Cerebellar cortex (tissue), 1 donor: ENCODE measurements at regions not wholly inside any gene's neighbourhood (a gene's known extent, or its start where the extent isn't known, plus 50 kb on each side); places are given as distances from the start of the nearest gene placed in this dataset.

ENCODE experiments used
- DNase-seq: peaks from one replicate; pipeline ENCODE4 v3.0.0-alpha.2; 2015; ENCODE audit warnings: low spot score

DNA sequence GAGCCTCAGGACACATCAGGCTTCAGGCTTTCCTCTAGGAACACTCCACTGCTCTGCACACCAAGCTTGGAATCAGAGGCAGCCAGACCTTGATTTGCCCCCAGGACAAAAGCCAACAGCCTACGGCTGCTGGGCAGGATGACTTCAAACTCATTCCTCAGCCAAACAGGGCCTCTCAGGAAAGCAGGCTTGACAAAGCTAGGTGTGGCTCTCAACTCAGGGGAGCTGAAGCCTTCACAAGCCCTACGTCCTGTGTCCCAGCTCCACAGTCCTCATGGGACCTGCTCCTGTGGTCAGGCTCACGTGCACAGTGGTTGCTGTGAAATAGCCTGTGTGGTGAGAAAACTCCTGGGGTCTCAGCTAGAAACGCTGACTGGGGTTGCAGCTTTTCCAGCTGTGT, 398.9 kb upstream of the ZNF507 start:
- DNase-seq: no peak

DNA sequence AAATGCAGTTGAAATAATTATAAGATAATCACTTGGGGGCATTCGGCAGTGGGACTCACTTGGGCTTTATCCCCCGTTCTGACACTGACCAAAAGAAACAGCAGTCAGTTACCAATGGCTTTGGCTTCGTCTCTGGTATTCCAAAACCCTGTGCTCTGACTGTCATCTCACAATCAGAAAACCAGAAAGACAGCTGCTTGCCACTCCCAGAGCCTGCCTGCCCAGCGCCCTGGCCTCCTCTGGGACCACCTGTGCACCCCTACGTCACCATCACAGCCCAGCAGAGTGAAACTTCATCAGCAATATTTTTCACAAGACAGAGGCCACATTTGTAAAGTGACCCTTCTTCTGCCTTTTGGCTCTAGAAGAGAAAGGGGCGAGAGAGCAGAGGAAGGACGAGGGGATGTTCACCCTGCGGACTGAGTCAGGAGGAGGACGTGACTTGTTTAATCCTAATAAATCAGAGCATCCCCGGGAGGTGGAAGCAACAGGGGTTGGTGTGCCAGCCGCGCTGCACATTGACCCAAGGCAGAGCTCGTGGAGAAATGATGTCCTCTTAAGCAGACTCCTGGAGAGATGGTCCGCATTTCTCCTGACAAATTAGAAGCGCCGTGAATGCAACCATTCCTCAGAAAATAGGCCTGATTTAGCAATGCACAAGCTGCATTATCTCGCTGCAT, 397.8 kb upstream of the ZNF507 start:
- DNase-seq: no peak

DNA sequence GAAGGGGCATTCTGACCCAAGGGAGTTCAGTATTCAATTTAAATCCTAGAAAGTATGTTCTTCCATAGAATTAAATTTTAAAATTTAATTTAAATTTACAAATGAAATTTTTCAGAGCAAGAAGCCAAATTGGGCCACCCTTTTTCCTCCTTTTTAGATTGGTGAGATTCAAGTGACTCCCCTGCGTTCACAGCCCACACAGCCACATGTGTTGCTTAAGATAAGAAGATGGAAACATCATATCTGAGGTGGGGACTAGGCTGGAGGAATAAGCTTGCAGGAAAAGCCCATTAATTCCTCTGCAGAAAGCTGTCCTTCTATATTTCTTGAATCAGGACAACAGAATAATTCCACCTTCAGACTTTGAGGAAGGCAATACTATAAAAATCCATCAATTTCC, 392.7 kb upstream of the ZNF507 start:
- no peak for DNase-seq

GRCh38 chr19:31955061-31955460, 390.3 kb upstream of the ZNF507 start:
- DNase-seq: no peak

DNA sequence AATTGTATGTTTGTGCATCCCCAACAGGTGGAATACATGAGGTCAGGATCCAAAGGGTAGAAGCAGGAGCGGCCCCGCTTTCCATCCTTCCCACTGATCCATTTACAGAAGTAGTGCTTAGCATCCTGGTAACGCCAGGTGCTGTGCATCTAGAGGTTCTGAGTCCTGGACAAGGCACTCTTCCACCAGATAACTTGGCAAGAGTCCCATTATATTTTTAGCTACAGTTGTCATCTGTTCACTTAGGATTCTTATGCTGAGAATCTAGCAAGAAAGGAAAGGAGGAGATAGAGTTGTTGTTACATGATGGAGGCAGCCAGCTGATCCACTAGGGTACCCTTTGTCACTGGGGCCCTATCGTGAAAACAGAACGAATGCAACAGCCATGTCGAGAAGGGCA, 389.5 kb upstream of the ZNF507 start:
- peak; percentile 0 for DNase-seq

DNA sequence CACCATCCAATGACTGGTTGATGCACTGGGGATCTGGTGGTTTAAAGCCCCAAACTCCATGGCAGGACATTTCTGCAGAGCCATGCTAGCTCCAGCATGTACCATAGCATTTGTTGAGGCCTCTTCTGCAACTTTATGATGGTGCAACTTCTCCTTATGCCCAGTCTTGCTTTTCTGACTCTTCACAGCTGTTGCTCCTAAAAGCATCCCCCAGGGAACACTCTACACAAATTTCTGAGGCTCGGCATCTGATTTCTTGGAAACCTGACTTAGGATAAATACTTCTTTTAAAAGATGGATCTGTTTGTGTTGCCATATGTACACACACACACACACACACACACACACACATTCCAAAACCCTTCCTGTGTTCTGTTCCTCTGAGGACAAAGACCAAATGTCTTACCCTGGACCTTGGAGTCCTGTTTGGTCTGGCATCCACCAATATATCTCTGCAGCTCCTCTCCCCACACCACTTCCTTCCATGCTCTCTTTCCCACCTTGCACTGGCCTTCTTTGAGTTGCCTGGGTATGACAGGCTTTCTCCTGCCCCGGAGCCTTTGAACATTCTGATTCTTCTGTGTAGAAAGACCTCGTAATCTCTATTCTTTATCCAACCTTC, 388.5 kb upstream of the ZNF507 start:
- no peak for DNase-seq

DNA sequence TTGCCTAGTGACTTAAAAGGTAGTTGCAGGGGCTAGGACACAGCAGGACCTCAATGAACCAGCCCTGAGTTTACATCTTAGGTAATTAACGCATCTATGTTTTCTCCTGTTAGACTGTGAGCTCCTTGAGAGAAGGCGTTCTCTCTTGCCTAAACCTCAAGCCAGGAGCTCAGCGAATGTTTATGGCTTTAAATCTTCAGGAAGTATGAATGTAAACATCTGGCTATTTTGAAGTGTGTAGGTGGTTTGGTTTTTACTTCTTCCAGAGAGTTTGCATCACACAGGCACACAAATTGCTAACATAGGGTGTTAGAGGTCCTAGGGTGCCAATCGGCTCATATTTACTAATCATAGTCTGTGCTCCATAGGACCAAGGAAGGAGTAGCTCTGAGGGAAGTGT, 387.7 kb upstream of the ZNF507 start:
- no peak for DNase-seq

- no peak for DNase-seq
These were observed 385.8 kb upstream of the ZNF507 start for GRCh38 chr19:31959527-31960018.

GRCh38 chr19:31960474-31960873, 384.9 kb upstream of the ZNF507 start:
- no peak for DNase-seq

DNA sequence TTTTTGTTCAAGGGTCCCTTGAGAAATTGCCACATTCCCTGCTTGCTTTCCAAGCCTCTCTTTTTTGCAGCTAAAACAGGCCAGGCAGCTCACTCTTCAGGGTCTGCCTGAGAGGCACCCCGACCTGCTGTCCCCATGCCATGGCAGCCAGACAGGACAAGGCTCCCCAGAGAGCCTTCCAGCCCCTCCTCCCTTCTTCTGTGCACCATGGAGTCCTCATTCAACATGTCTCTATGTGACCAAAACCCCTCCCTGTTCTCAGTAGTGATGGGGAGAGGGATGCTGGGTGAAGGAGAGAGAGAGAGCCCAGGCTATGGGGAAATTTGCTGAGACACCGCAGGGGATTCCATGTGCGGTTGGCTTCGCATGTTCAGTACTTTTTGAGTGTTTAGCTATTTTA, 384.2 kb upstream of the ZNF507 start:
- no peak for DNase-seq

DNA sequence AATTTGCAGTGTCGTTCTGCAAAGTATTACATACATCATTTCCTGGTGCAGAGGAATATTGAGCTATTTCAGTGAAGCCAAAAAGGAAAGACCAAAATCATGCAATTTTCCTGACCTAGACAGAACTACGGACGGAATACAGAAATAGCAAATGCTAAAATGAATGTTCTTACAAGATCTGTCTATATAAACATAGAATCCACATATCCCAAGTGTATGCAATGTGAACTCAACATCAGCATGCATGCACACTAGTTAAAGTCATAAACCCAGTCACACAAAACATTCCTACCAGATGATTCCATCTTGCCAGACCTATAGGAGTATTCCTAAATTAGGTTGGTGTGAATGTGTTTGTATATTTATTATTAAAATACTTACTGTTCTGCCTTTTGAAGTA, 383.7 kb upstream of the ZNF507 start:
- no peak for DNase-seq

GRCh38 chr19:31962561-31962996, 382.8 kb upstream of the ZNF507 start:
- no peak for DNase-seq

- DNase-seq: no peak
These were observed 381.7 kb upstream of the ZNF507 start for GRCh38 chr19:31963746-31964145.

DNA sequence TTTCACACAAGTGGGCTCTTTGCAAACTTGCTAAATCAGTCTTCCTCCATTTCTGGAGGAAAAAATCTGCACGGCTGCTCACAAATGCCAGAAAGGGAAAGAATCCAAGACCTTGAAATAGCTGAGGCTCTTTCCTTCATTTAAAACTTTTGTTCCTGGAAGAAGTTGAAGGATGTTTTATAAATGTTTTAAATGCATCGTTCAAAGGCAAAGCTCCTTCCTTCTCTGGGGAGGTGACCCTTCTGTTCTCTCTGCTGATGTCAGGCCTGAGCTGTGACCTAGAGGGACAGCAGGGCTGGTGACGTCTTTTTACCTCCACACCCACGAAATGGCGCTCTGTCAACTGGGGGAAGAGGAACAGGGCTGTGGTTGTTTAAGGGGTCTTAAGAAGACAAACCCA, 376.4 kb upstream of the ZNF507 start:
- DNase-seq: no peak

GRCh38 chr19:31970027-31970461, 375.4 kb upstream of the ZNF507 start:
- no peak for DNase-seq

DNA sequence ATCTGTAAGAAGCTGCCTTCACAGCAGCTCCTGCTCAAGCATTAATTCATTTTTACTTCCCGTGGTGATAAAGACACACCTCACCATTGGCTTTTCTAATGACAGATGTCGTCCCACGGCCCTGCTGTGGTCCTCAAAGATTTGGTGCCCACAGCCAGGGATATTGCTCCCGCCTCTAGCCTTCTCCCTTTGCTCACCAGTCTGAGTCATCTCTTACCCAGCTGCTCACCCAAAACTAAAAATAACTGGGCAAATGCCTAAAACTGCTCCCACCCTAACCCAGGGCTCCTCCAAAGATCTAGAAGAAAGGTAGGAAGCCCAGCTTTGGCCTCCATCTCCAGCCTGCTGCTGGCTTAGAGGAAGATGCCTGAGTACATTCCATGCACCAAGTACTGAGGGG, 371.1 kb upstream of the ZNF507 start:
- no peak for DNase-seq

GRCh38 chr19:31974941-31975340, 370.5 kb upstream of the ZNF507 start:
- DNase-seq: no peak

- no peak for DNase-seq
These were observed 369.9 kb upstream of the ZNF507 start for GRCh38 chr19:31975461-31975860.

DNA sequence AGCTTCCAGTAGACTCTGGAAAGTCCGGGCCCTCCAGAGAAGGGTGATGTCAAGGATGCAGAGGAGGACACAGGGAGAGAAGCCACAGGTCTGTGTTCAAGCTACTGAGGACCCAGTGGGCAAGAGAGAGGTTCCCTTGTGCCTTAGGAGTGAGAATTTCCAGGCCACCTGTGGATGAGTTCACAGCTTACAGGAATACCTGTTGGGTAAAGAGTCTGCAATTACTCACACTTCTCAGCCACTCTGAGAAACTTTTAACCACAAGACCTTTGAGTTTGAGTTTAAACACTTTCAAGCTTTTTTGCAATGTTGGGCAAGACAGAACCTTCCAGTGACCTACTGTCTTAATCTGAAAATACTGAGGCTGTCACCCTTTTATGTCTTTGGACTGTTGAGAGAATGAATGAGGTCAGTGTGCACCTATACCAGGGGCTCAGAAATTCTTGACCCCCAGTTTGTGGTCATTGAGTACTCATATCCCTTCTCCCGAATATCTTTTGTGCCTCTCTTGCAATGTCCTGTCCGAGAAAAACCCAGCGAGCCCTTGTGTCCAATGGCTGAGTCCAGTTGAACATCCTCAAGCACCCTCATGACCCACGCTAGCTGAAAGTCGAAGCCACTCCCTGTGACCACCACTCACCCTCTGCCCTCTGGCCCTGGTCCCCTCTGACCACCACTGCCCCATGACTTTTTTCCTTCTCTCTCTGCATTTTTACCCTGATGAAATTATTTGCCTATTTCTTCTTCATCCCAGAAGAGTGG, 368.5 kb upstream of the ZNF507 start:
- DNase-seq: no peak

DNA sequence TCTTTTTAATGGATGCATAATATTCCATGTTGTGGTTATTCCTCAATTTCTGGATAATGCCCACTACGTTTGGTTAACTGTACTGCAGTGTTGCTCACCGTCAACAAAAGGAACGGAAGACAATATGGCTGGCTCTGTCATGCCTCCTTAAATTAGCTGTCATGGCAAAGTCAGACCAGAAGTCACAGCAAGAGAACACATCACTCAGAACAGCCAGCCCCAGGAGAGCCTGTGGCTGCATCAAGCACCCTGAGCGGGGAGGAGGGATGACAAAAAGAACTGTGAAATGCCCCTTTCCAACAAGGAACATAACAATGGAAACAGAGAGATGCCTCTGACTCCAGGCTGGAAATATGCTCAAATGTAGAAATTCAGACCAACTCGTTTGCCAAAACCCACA, 366.0 kb upstream of the ZNF507 start:
- DNase-seq: no peak

- DNase-seq: no peak
These were observed 365.3 kb upstream of the ZNF507 start for GRCh38 chr19:31979949-31980670.

DNA sequence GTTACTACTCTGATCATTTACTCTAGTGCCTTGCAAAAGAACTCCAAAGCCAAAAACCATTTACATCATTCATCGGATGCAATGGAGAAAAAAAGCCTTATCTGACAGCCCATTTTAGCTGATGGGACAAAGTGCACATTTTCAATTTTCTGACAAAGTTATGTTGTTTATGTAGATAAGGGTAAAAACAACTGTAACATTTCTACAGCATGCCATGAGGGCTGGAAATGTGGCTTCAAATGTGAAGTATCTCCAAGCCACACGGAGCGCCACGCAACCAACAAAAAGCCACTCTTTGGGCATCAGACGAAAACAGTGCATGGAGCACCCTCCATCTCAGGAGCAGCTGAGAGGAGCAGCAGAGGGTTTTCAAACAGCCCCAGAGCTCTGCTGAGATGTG, 364.6 kb upstream of the ZNF507 start:
- no peak for DNase-seq
